ENCODE measurements at regions not wholly inside any gene's neighbourhood (a gene's known extent, or its start where the extent isn't known, plus 50 kb on each side); places are given as distances from the start of the nearest gene placed in this dataset.
"Not testable (repeated sequence)": the region's sequence is repeated elsewhere in the genome, so short reads cannot be mapped to it uniquely, and the experiment has no call there.

GRCh38 chr1:193952778-193953374 is 766.5 kb upstream of the B3GALT2 start:
- no peak for DNase-seq

DNA sequence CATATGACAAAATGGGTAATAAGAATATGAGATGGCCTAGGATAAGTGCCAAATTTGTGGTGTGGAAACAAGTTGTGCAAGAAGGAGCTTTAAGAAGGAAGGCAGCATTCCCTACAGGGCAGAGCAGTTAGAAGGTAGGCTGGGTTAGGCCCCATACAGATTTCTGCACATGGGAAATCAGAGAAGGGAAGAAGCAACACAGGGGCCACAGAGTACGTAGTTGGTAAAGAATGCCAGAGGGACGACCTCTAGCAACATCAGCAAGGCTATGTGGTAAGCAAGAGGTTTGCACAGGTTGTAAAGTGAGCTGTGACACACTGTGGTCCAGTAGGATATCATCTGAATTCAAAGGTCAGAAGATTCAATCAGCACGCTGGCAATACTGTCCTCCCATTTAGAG is 765.6 kb upstream of the B3GALT2 start:
- DNase-seq = no peak

- DNase-seq = no peak
Measured at GRCh38 chr1:193944454-193944853, 758.0 kb upstream of the B3GALT2 start.

DNA sequence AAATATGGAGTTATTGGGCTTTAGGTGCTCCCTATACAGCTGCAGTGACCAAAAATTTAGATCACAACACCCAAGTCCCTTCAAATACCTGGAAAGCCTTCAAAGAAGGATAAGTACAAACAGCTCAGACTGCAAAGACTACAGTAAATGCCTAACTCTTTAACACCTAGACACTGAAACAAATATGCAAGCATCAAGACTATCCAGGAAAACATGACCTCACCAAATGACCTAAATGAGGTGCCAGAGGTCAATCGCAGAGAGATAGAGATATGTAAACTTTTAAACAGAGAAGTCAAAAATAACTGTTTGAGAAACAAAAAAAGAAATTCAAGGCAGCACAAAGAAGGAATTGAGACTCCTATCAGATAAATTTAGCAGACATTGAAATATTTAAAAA is 753.8 kb upstream of the B3GALT2 start:
- no peak for DNase-seq

- DNase-seq = no peak
Measured at GRCh38 chr1:193939585-193939984, 753.2 kb upstream of the B3GALT2 start.

- DNase-seq = no peak
Measured at GRCh38 chr1:193937308-193937707, 750.9 kb upstream of the B3GALT2 start.

GRCh38 chr1:193932979-193933378 is 746.6 kb upstream of the B3GALT2 start:
- no peak for DNase-seq

- DNase-seq = no peak
Measured at GRCh38 chr1:193931356-193931755, 744.9 kb upstream of the B3GALT2 start.

DNA sequence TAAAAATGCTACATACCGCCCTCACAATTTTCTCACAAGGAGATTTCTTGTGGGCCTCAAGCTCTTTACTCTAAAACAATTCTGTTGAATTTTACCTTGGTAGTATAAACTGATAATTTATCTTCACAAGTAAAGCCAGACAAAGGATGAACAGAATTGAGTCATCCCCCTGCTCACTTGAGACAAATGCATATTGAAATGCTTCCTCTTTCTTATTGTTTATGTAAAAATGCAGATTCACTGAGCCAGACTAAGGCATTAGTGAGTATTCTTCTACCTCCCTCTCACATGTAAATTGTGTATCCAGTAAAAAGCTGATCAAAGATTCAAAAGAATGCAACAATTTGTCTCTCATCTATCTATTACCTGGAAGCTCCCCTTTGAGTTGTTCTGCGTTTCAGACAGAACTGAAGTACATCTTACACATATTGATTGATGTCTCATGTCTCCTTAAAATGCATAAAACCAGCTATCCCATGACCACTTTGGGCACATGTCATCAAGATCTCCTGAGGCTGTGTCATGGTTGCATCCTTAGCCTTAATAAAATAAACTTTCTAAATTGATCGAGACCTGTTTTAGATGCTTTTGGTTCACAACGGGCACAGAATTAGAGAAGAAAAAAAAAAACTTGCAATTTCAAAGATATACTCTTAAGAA is 743.1 kb upstream of the B3GALT2 start:
- no peak for DNase-seq

DNA sequence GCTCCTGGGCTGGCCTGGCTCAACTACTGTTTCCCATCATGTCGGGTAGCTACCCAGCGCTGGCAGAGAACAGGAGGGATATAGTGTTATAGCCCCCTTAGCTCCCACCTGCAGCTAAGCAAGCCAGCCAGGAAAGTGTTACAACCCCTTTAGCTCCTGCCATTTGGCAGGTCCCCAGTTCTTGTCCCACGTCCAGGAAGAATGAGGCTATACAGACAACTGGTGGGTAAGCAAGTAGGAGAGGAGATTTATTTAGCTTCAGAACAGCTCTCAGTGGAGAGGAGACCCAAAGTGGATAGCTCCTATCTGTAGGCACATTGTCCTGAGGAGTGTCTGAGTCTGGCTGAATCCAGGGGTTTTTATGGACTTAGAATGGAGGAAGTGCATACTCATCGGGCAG is 741.1 kb upstream of the B3GALT2 start:
- DNase-seq = no peak

DNA sequence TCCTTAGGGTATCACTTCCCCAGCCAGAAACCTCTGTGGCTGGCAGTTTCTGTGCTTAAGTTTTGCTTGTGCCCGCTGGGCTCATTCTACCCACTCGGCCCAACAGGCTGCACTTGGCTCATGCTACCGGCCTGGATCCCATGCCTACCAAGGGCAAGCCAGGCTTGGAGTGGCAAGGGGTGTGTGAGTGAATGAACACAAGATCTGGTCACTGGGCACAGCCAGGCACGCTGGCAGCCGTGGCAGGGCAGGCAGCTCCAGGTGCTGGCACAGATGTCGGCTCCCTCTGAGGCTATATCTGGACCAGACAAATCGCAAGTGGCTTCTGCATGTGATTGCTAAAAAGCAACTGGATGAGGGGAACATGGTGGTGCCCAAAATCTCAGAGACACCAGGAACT is 740.5 kb upstream of the B3GALT2 start:
- no peak for DNase-seq

GRCh38 chr1:193919827-193920226 is 733.4 kb upstream of the B3GALT2 start:
- DNase-seq = peak; percentile 24

GRCh38 chr1:193916452-193916851 is 730.0 kb upstream of the B3GALT2 start:
- DNase-seq = no peak

DNA sequence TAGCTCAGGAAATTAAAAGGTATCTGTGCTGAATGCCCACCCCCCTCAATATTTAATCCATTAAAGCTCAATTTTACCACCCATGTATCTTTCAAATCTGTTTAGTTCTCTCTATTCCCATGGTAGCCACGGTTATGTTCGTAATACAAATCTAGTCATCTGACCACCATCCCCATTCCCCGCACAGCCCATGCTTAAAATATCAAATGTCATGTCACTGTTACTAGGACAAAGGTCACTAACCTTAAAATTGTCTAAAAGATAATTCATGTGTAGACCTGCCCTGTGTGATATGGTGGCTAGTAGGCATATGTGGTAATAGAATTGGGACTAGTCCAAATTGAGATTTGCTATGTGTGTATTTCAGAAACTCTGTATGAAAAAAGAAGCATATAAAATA is 728.5 kb upstream of the B3GALT2 start:
- no peak for DNase-seq

DNA sequence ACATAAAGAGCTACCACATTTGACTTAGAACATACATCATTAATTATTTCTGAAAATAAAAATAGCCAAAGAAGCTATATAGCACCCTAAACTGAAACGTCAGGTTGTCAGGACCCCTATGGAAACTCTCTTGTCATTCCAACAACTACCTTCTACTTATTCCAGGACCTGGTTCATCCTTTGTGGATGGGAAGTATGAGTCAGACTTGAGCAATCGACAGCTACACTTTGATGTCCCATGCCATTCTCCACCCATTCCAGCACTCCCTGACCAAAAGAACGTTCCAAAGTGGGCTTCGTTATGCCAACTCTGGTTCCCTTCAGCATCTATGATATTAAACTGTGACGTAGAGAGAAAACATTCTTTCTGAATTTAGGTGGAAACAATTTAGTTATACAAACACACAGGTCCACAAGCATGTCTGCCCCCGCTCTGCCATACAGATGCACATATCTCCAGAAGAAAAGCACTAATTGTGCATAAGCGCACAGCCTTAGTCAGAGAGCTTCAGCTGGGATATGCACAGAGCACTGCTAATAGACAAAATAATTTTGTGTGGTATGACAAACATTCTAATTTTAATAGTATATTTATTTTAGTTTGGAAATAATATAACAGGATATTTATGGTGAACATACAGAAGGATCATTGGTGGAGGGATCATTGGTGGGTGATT is 723.1 kb upstream of the B3GALT2 start:
- no peak for DNase-seq

DNA sequence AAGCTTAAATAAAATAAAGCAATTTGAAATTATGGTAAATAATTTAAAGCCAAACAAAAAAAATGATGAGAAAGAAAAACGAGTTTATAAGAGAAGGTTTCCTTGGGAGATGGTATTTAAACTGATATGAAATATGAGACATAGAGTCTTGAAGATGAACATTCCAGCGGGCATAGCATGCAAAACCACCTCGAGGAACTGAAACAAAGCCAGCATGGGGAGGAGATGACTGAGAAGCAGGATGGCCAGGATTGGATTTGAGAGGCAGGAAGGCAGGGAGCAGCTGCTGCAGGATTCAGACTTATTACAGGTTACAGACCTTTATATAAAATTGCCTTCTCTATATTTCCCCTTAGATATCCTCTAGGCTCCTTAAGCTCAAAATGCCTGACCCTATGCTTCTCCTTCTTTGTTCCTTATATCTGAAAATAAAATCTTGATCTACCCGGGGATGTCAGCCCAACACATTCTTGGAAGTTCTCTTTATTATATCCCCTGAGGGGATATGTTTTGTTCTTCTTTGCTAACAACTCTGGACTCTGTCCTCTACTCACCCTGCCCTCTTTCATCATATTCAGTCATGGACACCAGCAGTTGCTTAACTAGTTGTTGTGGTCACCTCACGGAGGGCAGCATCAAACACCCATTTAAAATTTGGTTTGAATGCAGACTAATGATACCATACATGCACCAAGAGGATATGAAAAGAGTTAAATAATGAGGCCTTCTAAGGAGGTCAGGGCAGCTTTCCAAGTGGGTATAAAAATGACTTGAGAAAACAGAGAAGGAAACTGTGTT is 719.1 kb upstream of the B3GALT2 start:
- peak; percentile 23 for DNase-seq

- DNase-seq = no peak
Measured at GRCh38 chr1:193891788-193892187, 705.4 kb upstream of the B3GALT2 start.

DNA sequence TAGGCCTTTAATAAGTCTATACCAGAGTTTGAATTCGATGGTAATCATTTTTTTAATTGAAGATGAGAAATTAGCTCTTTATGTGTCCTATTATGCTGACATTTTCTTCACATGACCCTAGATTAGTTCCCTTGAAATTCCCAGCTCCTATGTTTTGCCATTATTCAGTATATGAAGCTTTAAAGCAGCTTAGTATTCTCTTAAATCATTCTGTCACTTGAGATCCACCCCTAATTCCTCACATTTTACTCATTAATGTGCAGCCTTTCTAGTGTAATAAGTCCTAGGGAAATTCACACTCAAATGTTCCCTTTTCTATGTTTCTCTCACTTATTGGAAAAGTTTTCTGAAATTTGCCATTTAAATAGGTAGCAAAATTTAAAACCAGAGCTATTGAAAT is 704.5 kb upstream of the B3GALT2 start:
- DNase-seq = peak; percentile 50

DNA sequence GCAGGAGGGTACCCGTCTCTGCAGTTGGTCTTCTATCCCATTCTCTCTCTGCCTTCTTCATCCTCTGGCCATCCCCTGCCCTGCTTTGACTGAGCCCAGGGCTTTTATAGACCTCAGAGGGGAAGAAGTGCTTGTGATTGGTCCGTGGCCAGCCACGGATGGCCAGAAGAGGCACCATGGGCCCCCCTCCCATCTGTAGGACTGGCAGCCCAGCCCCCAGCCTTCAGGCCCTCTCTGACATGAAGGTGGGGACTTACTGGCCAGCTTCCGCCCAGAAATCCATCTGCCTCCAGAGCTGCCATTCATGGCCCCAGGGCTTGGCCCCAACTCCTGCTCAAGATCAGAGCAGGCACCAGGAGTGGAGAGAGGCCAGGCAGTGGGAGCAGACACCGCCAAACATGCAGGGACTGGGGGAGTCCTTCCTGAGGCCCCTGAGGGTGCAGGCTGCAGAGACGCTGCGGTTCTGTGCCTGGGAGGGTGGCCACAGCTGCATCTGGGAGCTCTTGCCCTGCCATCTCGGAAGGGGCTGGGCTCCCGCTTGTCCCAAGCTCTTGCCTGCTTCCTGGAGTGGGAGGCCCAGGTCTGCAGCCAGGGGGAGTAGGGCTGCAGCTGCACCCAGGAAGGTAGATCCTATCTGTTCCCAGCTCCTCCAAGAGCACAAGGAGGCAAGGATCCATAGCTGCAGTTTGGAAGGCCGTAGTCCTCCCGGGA is 698.6 kb upstream of the B3GALT2 start:
- DNase-seq = no peak

GRCh38 chr1:193877920-193878319 is 691.5 kb upstream of the B3GALT2 start:
- not testable (repeated sequence) for DNase-seq

- no peak for DNase-seq
Measured at GRCh38 chr1:193868425-193868824, 682.0 kb upstream of the B3GALT2 start.

DNA sequence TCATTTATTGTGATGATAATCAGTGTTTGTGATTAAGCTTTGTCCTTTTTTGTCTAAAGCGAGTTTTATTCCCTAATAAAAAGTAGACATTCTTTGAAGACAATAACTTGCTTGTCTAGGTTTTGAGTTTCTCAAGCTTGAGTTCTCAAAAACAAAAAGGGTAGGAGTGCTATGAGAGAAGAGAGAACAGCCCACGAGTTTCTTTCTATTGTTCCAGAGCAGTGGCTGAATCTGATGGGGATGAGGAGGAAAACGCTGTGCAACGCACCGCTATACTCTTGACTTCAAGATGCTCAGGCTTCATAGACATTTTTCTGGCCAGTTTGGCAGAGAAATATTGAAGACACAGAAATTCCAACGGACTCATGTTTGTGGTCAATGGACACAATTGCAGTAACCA is 669.8 kb upstream of the B3GALT2 start:
- no peak for DNase-seq

DNA sequence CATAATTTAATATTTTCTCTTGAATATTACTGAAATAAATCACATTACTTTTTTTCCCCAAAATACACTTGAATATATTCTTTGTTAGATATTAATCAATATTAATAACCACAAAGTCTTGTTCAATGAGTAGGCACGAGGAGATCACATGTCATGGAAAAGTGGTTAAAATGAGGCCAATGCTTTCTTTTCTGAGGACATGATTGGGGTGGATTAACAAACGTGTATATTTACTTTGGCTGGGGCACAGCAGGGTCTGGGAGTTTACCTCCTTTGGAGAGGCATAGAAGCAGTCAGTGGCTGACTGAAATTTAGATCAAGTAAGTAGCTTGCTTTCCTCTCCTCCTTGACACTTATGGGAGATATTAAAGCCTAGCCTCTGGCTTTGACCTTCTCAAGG is 664.3 kb upstream of the B3GALT2 start:
- DNase-seq = no peak

Data from fibroblast of skin of abdomen (primary cell).